ENCODE measurements at regions not wholly inside any gene's neighbourhood (a gene's known extent, or its start where the extent isn't known, plus 50 kb on each side); places are given as distances from the start of the nearest gene placed in this dataset.

DNA sequence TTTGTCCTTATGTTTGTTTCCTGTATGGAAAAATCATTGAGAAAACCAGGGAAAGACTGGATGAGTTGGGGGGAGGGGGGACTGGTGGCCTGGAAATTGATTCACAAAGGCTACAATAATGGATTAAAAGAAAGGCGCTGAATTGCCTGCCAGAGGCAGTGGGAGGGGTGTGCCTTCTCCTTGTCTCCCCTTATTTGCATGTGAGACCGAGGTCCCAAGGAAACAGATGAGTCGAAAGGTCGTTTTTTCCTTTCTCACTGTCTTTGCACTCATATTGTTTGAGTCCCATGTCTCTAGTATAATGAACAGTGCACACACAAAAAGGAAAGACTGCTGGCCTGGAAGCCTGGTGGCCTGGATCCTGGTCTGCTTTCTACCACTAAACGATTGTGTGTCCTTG, 86.6 kb upstream of the ZDHHC15 start:
- TF ChIP-seq POLR2A (IDR thresholded peaks at IDR 0.05; ENCODE audit: low read length) = no peak
- no peak for TF ChIP-seq GATA1 (IDR thresholded peaks at IDR 0.05; ENCODE audit: low read depth, low read length)

Measured in erythroblast (primary cell).